SK-N-SH (cell line): ENCODE measurements at regions not wholly inside any gene's neighbourhood (a gene's known extent, or its start where the extent isn't known, plus 50 kb on each side); places are given as distances from the start of the nearest gene placed in this dataset.

ENCODE experiments used
- CTCF ChIA-PET: fragments of 300-600, 350-600 bp; formaldehyde crosslinking; extraction: SDS; loops from one replicate; lab custom pipeline; 2021; lab: Yijun Ruan, JAX
- POLR2A ChIA-PET: fragments of 350-600 bp; sonication (Branson Sonifier 250); formaldehyde crosslinking; extraction: SDS; loops from one replicate; lab custom pipeline; 2020; ENCODE audit warnings: antibody characterized with exemption, inconsistent platforms; lab: Yijun Ruan, JAX
- DNase-seq: peaks from one replicate; pipeline ENCODE4 v3.0.0; 2012
- H2AFZ ChIP-seq: fragments of 200-600 bp; sonication (generic); 2 replicates; pipeline ENCODE4 v1.8.1; 2016; ENCODE audit warnings: antibody characterized with exemption, mild to moderate bottlenecking, low read depth
- H3F3A ChIP-seq: fragments of 200-600 bp; sonication (generic); replicated peaks from 2 replicates; pipeline ENCODE3; 2016; ENCODE audit warnings: antibody characterized with exemption, mild to moderate bottlenecking; ENCODE audit not compliant: insufficient read depth
- H3K27ac ChIP-seq, 2 experiments: fragments of 200-500 bp in 1 of 2; fragments of 200-600 bp in 1 of 2; sonication (Bioruptor generic) in 1 of 2; sonication (generic), shearing (Covaris generic) in 1 of 2; 2 replicates each; pipeline versions ENCODE4 v1.5.1 to v1.6.1; 2014 to 2016; ENCODE audit warnings: low read depth in 2 of 2, inconsistent platforms in 1 of 2, low read length in 1 of 2, mild to moderate bottlenecking in 1 of 2, mixed read lengths in 1 of 2
- H3K27me3 ChIP-seq: fragments of 200-600 bp; sonication (generic), shearing (Covaris generic); 2 replicates; pipeline ENCODE4 v1.6.1; 2016; ENCODE audit warnings: mixed run types; ENCODE audit not compliant: insufficient read depth
- H3K36me3 ChIP-seq, 2 experiments: fragments of 200-500 bp in 1 of 2; fragments of 200-600 bp in 1 of 2; sonication (Bioruptor generic) in 1 of 2; sonication (generic) in 1 of 2; replicated peaks in 1 of 2; 2 replicates each; pipeline versions ENCODE3 to v1.5.1; 2014 to 2016; ENCODE audit warnings: low read length in 1 of 2, mild to moderate bottlenecking in 1 of 2; ENCODE audit not compliant: insufficient read depth in 2 of 2, control insufficient read depth in 1 of 2
- H3K4me1 ChIP-seq, 2 experiments: fragments of 200-500 bp in 1 of 2; fragments of 200-600 bp in 1 of 2; sonication (Bioruptor generic) in 1 of 2; sonication (generic), shearing (Covaris generic) in 1 of 2; 2 replicates each; pipeline versions ENCODE4 v1.5.1 to v1.6.1; 2014 to 2016; ENCODE audit warnings: low read depth in 1 of 2, low read length in 1 of 2, mixed run types in 1 of 2; ENCODE audit not compliant: insufficient read depth in 2 of 2, control insufficient read depth in 1 of 2
- H3K4me2 ChIP-seq: fragments of 200-600 bp; sonication (generic), shearing (Covaris generic); 2 replicates; pipeline ENCODE4 v1.6.1; 2017; ENCODE audit warnings: mixed run types
- H3K4me3 ChIP-seq, 2 experiments: fragments of 200-500 bp in 1 of 2; fragments of 200-600 bp in 1 of 2; sonication (Bioruptor generic) in 1 of 2; sonication (generic), shearing (Covaris generic) in 1 of 2; 2 replicates each; pipeline versions ENCODE4 v1.5.1 to v1.8.1; 2014 to 2016; ENCODE audit warnings: low read depth in 2 of 2, inconsistent platforms in 1 of 2, low read length in 1 of 2, mild to moderate bottlenecking in 1 of 2, mixed read lengths in 1 of 2, moderate library complexity in 1 of 2
- H3K79me2 ChIP-seq: fragments of 200-600 bp; sonication (generic); 2 replicates; pipeline ENCODE4 v1.8.1; 2017; ENCODE audit warnings: mild to moderate bottlenecking; ENCODE audit not compliant: insufficient read depth
- H3K9ac ChIP-seq: fragments of 200-600 bp; sonication (generic); 2 replicates; pipeline ENCODE4 v1.6.1; 2017; ENCODE audit warnings: mixed run types
- H3K9me2 ChIP-seq: fragments of 200-600 bp; sonication (generic); 2 replicates; pipeline ENCODE4 v1.6.1; 2017; ENCODE audit warnings: mixed run types
- H3K9me3 ChIP-seq: fragments of 200-600 bp; sonication (generic); 2 replicates; pipeline ENCODE4 v1.6.1; 2017; ENCODE audit warnings: mixed run types, mild to moderate bottlenecking, moderate library complexity
- H4K20me1 ChIP-seq: fragments of 200-600 bp; sonication (generic); 2 replicates; pipeline ENCODE4 v1.6.1; 2017; ENCODE audit warnings: mild to moderate bottlenecking, mixed run types; ENCODE audit not compliant: insufficient read depth
- EP300 ChIP-seq, 2 experiments: IDR thresholded peaks; 2 replicates each; pipeline versions ENCODE4 v1.4.0 to v1.6.1; 2012; ENCODE audit warnings: borderline replicate concordance in 1 of 2, low read depth in 1 of 2, low read length in 1 of 2
- EZH2phosphoT487 ChIP-seq: fragments of 200-600 bp; sonication (generic); IDR thresholded peaks from 2 replicates; pipeline ENCODE4 v1.6.1; 2017; ENCODE audit warnings: low read depth, mixed run types, mild to moderate bottlenecking, antibody characterized with exemption, moderate library complexity, borderline replicate concordance
- FOSL2 ChIP-seq: IDR thresholded peaks from 2 replicates; pipeline ENCODE4 v1.4.0; 2012; ENCODE audit warnings: low read depth, mild to moderate bottlenecking, moderate library complexity, borderline replicate concordance
- FOXM1 ChIP-seq: IDR thresholded peaks from 2 replicates; pipeline ENCODE4 v1.4.0; 2012; ENCODE audit warnings: low read depth, mild to moderate bottlenecking
- GATA2 ChIP-seq: sonication (generic); formaldehyde crosslinking; IDR thresholded peaks from 2 replicates; pipeline ENCODE4 v1.5.0; 2020; ENCODE audit warnings: mild to moderate bottlenecking, missing genetic modification reagents
- JUND ChIP-seq: IDR thresholded peaks from 2 replicates; pipeline ENCODE4 v1.4.0; 2012
- MXI1 ChIP-seq: IDR thresholded peaks from 2 replicates; pipeline ENCODE4 v1.6.1; 2012; ENCODE audit warnings: mild to moderate bottlenecking, low read depth, low read length, improper control_type of control experiment
- NFIC ChIP-seq: IDR thresholded peaks from 2 replicates; pipeline ENCODE4 v1.4.0; 2012; ENCODE audit warnings: borderline replicate concordance
- RFX5 ChIP-seq: IDR thresholded peaks from 2 replicates; pipeline ENCODE4 v1.6.1; 2012; ENCODE audit warnings: mild to moderate bottlenecking, improper control_type of control experiment, low read length
- RXRA ChIP-seq: IDR thresholded peaks from 2 replicates; pipeline ENCODE4 v1.4.0; 2012; ENCODE audit warnings: low read depth, mild to moderate bottlenecking, borderline replicate concordance
- TAF1 ChIP-seq: IDR thresholded peaks from 2 replicates; pipeline ENCODE4 v1.6.1; 2012; ENCODE audit warnings: low read depth, mild to moderate bottlenecking, low read length, moderate library complexity, borderline replicate concordance
- TCF12 ChIP-seq: IDR thresholded peaks from 2 replicates; pipeline ENCODE4 v1.4.0; 2012
- TEAD4 ChIP-seq: IDR thresholded peaks from 2 replicates; pipeline ENCODE4 v1.4.0; 2012; ENCODE audit warnings: mild to moderate bottlenecking, borderline replicate concordance; ENCODE audit not compliant: insufficient read depth
- YY1 ChIP-seq: IDR thresholded peaks from 2 replicates; pipeline ENCODE4 v1.4.0; 2012; ENCODE audit warnings: low read depth, mild to moderate bottlenecking
- TF ChIP-seq, protein P1 (sequence below): IDR thresholded peaks from 2 replicates; pipeline ENCODE4; 2012
- TF ChIP-seq, protein P2 (sequence below): IDR thresholded peaks from 2 replicates; pipeline ENCODE4 v1.6.1; 2012; ENCODE audit warnings: mild to moderate bottlenecking, low read depth, low read length, moderate library complexity
- TF ChIP-seq, protein P3 (sequence below): fragments of 150-350 bp; IDR thresholded peaks from 2 replicates; pipeline ENCODE4 v1.6.1; 2017; ENCODE audit warnings: antibody characterized with exemption, low read length, low read depth, borderline replicate concordance
- TF ChIP-seq, protein P4 (sequence below): IDR thresholded peaks from 2 replicates; pipeline ENCODE4 v1.4.0; 2012; ENCODE audit warnings: low read depth, borderline replicate concordance
- TF ChIP-seq, protein P5 (sequence below): IDR thresholded peaks from 2 replicates; pipeline ENCODE4 v1.4.0; 2012; ENCODE audit warnings: low read depth
- TF ChIP-seq, protein P6 (sequence below): fragments of 150-350 bp; IDR thresholded peaks from 2 replicates; pipeline ENCODE4 v1.6.1; 2016; ENCODE audit warnings: mild to moderate bottlenecking, low read depth, low read length

DNA sequence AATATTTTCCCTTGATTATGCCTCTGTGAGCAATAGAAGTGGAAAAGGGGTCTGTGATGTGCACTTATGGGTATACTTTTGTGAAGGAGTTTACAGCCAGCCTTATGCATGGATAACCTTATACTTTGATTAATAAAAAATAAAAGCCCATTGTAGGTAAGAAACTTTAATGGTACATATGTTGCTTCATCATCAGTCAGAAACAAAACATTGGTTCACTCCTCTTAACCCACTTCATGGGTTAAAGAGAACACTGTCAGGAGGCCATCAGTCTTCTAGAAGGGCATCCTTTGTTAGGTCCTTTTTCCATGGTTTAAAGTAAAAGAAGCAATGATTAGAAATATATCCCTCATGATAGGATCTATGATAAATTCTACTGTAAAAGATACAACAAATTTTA is 952.1 kb upstream of the MIR17HG start:
- Histone ChIP-seq H4K20me1 (no peaks in the 10 kb centered on the region), H3K9me3 (no peaks in the 10 kb centered on the region), H3K9ac (no peak overlapping the region), H3K4me2 (no peak overlapping the region), H3K27ac (no peak overlapping the region), H3K79me2 (no peaks in the 10 kb centered on the region), H3K9me2 (no peaks in the 10 kb centered on the region; the same call in 1 of the 2 replicates), H3K36me3 (no peaks in the 10 kb centered on the region), H3K4me3 (no peak overlapping the region), H3K4me1 (no peaks in the 10 kb centered on the region), H3F3A (peaks cover 5% of the 10 kb centered on the region), H2AFZ (no peak overlapping the region), H3K27me3 (no peaks in the 10 kb centered on the region)
- CTCF ChIA-PET = no interaction called here
- TF ChIP-seq EZH2phosphoT487 (no peak), GATA2 (no peak), EP300 (IDR thresholded peaks at IDR 0.05; ENCODE audit: borderline replicate concordance in 1 of 2, low read depth in 1 of 2, low read length in 1 of 2) (no peak), FOXM1 (no peak), TEAD4 (no peak), JUND (no peak), TCF12 (no peak), RFX5 (no peak), RXRA (no peak), YY1 (no peak), TAF1 (no peak), FOSL2 (no peak), NFIC (no peak), MXI1 (no peak)
- TF ChIP-seq, protein P1, sequence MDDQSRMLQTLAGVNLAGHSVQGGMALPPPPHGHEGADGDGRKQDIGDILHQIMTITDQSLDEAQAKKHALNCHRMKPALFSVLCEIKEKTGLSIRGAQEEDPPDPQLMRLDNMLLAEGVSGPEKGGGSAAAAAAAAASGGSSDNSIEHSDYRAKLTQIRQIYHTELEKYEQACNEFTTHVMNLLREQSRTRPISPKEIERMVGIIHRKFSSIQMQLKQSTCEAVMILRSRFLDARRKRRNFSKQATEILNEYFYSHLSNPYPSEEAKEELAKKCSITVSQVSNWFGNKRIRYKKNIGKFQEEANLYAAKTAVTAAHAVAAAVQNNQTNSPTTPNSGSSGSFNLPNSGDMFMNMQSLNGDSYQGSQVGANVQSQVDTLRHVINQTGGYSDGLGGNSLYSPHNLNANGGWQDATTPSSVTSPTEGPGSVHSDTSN = no peak
- TF ChIP-seq, protein P2, sequence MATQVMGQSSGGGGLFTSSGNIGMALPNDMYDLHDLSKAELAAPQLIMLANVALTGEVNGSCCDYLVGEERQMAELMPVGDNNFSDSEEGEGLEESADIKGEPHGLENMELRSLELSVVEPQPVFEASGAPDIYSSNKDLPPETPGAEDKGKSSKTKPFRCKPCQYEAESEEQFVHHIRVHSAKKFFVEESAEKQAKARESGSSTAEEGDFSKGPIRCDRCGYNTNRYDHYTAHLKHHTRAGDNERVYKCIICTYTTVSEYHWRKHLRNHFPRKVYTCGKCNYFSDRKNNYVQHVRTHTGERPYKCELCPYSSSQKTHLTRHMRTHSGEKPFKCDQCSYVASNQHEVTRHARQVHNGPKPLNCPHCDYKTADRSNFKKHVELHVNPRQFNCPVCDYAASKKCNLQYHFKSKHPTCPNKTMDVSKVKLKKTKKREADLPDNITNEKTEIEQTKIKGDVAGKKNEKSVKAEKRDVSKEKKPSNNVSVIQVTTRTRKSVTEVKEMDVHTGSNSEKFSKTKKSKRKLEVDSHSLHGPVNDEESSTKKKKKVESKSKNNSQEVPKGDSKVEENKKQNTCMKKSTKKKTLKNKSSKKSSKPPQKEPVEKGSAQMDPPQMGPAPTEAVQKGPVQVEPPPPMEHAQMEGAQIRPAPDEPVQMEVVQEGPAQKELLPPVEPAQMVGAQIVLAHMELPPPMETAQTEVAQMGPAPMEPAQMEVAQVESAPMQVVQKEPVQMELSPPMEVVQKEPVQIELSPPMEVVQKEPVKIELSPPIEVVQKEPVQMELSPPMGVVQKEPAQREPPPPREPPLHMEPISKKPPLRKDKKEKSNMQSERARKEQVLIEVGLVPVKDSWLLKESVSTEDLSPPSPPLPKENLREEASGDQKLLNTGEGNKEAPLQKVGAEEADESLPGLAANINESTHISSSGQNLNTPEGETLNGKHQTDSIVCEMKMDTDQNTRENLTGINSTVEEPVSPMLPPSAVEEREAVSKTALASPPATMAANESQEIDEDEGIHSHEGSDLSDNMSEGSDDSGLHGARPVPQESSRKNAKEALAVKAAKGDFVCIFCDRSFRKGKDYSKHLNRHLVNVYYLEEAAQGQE = no peak
- TF ChIP-seq, protein P3, sequence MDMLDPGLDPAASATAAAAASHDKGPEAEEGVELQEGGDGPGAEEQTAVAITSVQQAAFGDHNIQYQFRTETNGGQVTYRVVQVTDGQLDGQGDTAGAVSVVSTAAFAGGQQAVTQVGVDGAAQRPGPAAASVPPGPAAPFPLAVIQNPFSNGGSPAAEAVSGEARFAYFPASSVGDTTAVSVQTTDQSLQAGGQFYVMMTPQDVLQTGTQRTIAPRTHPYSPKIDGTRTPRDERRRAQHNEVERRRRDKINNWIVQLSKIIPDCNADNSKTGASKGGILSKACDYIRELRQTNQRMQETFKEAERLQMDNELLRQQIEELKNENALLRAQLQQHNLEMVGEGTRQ = no peak
- TF ChIP-seq, protein P4, sequence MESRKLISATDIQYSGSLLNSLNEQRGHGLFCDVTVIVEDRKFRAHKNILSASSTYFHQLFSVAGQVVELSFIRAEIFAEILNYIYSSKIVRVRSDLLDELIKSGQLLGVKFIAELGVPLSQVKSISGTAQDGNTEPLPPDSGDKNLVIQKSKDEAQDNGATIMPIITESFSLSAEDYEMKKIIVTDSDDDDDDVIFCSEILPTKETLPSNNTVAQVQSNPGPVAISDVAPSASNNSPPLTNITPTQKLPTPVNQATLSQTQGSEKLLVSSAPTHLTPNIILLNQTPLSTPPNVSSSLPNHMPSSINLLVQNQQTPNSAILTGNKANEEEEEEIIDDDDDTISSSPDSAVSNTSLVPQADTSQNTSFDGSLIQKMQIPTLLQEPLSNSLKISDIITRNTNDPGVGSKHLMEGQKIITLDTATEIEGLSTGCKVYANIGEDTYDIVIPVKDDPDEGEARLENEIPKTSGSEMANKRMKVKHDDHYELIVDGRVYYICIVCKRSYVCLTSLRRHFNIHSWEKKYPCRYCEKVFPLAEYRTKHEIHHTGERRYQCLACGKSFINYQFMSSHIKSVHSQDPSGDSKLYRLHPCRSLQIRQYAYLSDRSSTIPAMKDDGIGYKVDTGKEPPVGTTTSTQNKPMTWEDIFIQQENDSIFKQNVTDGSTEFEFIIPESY = no peak
- TF ChIP-seq, protein P5, sequence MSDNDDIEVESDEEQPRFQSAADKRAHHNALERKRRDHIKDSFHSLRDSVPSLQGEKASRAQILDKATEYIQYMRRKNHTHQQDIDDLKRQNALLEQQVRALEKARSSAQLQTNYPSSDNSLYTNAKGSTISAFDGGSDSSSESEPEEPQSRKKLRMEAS = no peak
- TF ChIP-seq, protein P6, sequence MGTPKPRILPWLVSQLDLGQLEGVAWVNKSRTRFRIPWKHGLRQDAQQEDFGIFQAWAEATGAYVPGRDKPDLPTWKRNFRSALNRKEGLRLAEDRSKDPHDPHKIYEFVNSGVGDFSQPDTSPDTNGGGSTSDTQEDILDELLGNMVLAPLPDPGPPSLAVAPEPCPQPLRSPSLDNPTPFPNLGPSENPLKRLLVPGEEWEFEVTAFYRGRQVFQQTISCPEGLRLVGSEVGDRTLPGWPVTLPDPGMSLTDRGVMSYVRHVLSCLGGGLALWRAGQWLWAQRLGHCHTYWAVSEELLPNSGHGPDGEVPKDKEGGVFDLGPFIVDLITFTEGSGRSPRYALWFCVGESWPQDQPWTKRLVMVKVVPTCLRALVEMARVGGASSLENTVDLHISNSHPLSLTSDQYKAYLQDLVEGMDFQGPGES = no peak
- no peak for DNase-seq
- POLR2A ChIA-PET = no interaction called here
